ENCODE measurements at regions not wholly inside any gene's neighbourhood (a gene's known extent, or its start where the extent isn't known, plus 50 kb on each side); places are given as distances from the start of the nearest gene placed in this dataset.

- Histone ChIP-seq H3K4me3 (ENCODE audit: low read length) (no peak overlapping the region), H3K36me3 (ENCODE audit: control insufficient read depth, insufficient read depth, low read length) (no peaks in the 10 kb centered on the region), H3K4me1 (ENCODE audit: control insufficient read depth, insufficient read depth, low read length) (no peaks in the 10 kb centered on the region), H3K27me3 (ENCODE audit: control insufficient read depth, insufficient read depth, low read length, poor library complexity, severe bottlenecking) (no peaks in the 10 kb centered on the region), H3K9ac (ENCODE audit: extremely low read depth, low read length, poor library complexity, severe bottlenecking) (no peak overlapping the region), H3K27ac (ENCODE audit: low read depth, low read length) (no peak overlapping the region), H3K9me3 (ENCODE audit: control insufficient read depth, low read length) (no peaks in the 10 kb centered on the region)
- DNase-seq = no peak
- Mint-ChIP-seq H3K36me3 (ENCODE audit: low read depth) (no peaks in the 10 kb centered on the region), H3K27me3 (ENCODE audit: insufficient read depth) (no peaks in the 10 kb centered on the region), H3K4me1 (no peaks in the 10 kb centered on the region), H3K4me3 (no peak overlapping the region), H3K27ac (no peak overlapping the region), H3K9me3 (no peaks in the 10 kb centered on the region)
- 97 to 100% methylated on average over 1 to 2 of the region's 2 CpGs for WGBS, 2 experiments (ENCODE audit: insufficient coverage in 1 of 2, insufficient read length in 1 of 2)
- no peak for TF ChIP-seq CTCF (conservative IDR thresholded peaks at IDR 0.05)
Observed at GRCh38 chr5:107184066-107184465, 486.7 kb downstream of the EFNA5 start.

GRCh38 chr5:107170620-107171019, 500.1 kb downstream of the EFNA5 start:
- Mint-ChIP-seq H3K4me1 (no peaks in the 10 kb centered on the region), H3K36me3 (ENCODE audit: low read depth) (peaks cover 2% of the 10 kb centered on the region), H3K27me3 (ENCODE audit: insufficient read depth) (no peaks in the 10 kb centered on the region), H3K27ac (no peak overlapping the region), H3K9me3 (peaks cover 38% of the 10 kb centered on the region), H3K4me3 (no peak overlapping the region)
- Histone ChIP-seq H3K4me3 (ENCODE audit: low read length) (no peak overlapping the region), H3K4me1 (ENCODE audit: control insufficient read depth, insufficient read depth, low read length) (no peaks in the 10 kb centered on the region), H3K27ac (ENCODE audit: low read depth, low read length) (no peak overlapping the region), H3K9ac (ENCODE audit: extremely low read depth, low read length, poor library complexity, severe bottlenecking) (no peak overlapping the region), H3K9me3 (ENCODE audit: control insufficient read depth, low read length) (peaks cover 15% of the 10 kb centered on the region), H3K36me3 (ENCODE audit: control insufficient read depth, insufficient read depth, low read length) (no peaks in the 10 kb centered on the region), H3K27me3 (ENCODE audit: control insufficient read depth, insufficient read depth, low read length, poor library complexity, severe bottlenecking) (no peaks in the 10 kb centered on the region)
- 86 to 91% methylated on average over 2 to 3 of the region's 3 CpGs for WGBS, 2 experiments (ENCODE audit: insufficient coverage in 1 of 2, insufficient read length in 1 of 2)
- DNase-seq = no peak
- no peak for TF ChIP-seq CTCF (conservative IDR thresholded peaks at IDR 0.05)

GRCh38 chr5:107169867-107170266, 500.9 kb downstream of the EFNA5 start:
- Histone ChIP-seq H3K27me3 (ENCODE audit: control insufficient read depth, insufficient read depth, low read length, poor library complexity, severe bottlenecking) (no peaks in the 10 kb centered on the region), H3K4me1 (ENCODE audit: control insufficient read depth, insufficient read depth, low read length) (no peaks in the 10 kb centered on the region), H3K9me3 (ENCODE audit: control insufficient read depth, low read length) (peaks cover 15% of the 10 kb centered on the region), H3K36me3 (ENCODE audit: control insufficient read depth, insufficient read depth, low read length) (no peaks in the 10 kb centered on the region), H3K9ac (ENCODE audit: extremely low read depth, low read length, poor library complexity, severe bottlenecking) (no peak overlapping the region), H3K27ac (ENCODE audit: low read depth, low read length) (no peak overlapping the region), H3K4me3 (ENCODE audit: low read length) (no peak overlapping the region)
- TF ChIP-seq CTCF (conservative IDR thresholded peaks at IDR 0.05) = no peak
- 96 to 98% methylated on average over 3 of the region's 3 CpGs for WGBS, 2 experiments (ENCODE audit: insufficient coverage in 1 of 2, insufficient read length in 1 of 2)
- Mint-ChIP-seq H3K27me3 (ENCODE audit: insufficient read depth) (no peaks in the 10 kb centered on the region), H3K36me3 (ENCODE audit: low read depth) (peaks cover 2% of the 10 kb centered on the region), H3K27ac (no peak overlapping the region), H3K4me3 (no peak overlapping the region), H3K4me1 (no peaks in the 10 kb centered on the region), H3K9me3 (peaks cover 38% of the 10 kb centered on the region)
- no peak for DNase-seq

Data from endodermal cell (in vitro differentiated cells).